Activated CD4-positive, alpha-beta T cell treated with anti-CD3 and anti-CD28 coated beads for 36 hours (primary cell): ENCODE measurements at regions not wholly inside any gene's neighbourhood (a gene's known extent, or its start where the extent isn't known, plus 50 kb on each side); places are given as distances from the start of the nearest gene placed in this dataset.

ENCODE experiments used
- ATAC-seq: fragments of 200-7000 bp; cut with Tn5 transposase; one replicate; pipeline ENCODE4 v1.10.0; 2021; ENCODE audit warnings: mild to moderate bottlenecking, moderate library complexity
- CTCF ChIA-PET: fragments of 350-600 bp; sonication (Branson Sonifier 250); formaldehyde crosslinking; loops from one replicate; lab custom pipeline; 2021; ENCODE audit warnings: antibody characterized with exemption; lab: Charles Lee
- POLR2A ChIA-PET: fragments of 350-600 bp; sonication (Branson Sonifier 250); formaldehyde crosslinking; loops from one replicate; lab custom pipeline; 2021; ENCODE audit warnings: antibody characterized with exemption, inconsistent platforms; lab: Charles Lee
- DNase-seq: peaks from one replicate; pipeline ENCODE4 v3.0.0-alpha.2; 2020
- H3K27ac Mint-ChIP-seq: one replicate; pipeline ENCODE4 v1.8.0; 2021; ENCODE audit warnings: mixed read lengths
- H3K27me3 Mint-ChIP-seq: one replicate; pipeline ENCODE4 v1.8.0; 2021; ENCODE audit warnings: mixed read lengths
- H3K36me3 Mint-ChIP-seq: one replicate; pipeline ENCODE4 v1.8.0; 2021; ENCODE audit warnings: low read depth, mixed read lengths
- H3K4me1 Mint-ChIP-seq: one replicate; pipeline ENCODE4 v1.8.0; 2021; ENCODE audit warnings: mixed read lengths
- H3K4me3 Mint-ChIP-seq: one replicate; pipeline ENCODE4 v1.8.0; 2021; ENCODE audit warnings: mild to moderate bottlenecking, moderate library complexity, mixed read lengths
- H3K9me3 Mint-ChIP-seq: one replicate; pipeline ENCODE4 v1.8.0; 2021; ENCODE audit warnings: low read depth, mixed read lengths
- intact Hi-C, 2 experiments: fragments of 100-400 bp; cut with DNase I in 1 of 2; cut with micrococcal nuclease in 1 of 2; formaldehyde crosslinking; loops; one replicate each; pipeline versions ENCODE4 v1.14.2 to v1.15.1; 2022 to 2024; cut with DNase I, micrococcal nuclease

DNA sequence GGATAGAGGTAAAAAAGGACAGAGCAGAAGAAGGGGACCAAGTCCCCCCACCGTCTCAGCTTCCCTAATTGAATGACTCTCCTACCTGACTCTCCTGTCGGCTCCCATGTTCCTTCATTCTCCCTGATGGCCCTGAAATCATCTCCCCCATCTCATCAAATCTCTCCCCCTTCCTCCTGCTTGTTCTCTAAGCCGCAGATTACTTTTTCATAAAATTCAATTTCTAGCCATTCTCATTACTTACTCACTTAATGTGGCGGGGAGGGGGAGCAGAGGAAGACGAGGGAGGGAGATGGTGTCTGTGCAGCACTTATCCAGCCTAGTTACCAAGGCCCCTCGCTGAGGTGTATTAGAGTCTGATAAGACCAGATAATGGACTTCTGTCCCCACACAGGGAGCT, 161.5 kb downstream of the CCT6B start:
- Mint-ChIP-seq H3K27ac (no peak overlapping the region), H3K27me3 (peaks cover 6% of the 10 kb centered on the region), H3K9me3 (no peaks in the 10 kb centered on the region), H3K36me3 (no peaks in the 10 kb centered on the region), H3K4me3 (no peak overlapping the region), H3K4me1 (no peaks in the 10 kb centered on the region)
- no peak for DNase-seq
- ATAC-seq, result no peak
- intact Hi-C loops, result no loop called here
- ChIA-PET CTCF (no interaction called here), POLR2A (no interaction called here)

DNA sequence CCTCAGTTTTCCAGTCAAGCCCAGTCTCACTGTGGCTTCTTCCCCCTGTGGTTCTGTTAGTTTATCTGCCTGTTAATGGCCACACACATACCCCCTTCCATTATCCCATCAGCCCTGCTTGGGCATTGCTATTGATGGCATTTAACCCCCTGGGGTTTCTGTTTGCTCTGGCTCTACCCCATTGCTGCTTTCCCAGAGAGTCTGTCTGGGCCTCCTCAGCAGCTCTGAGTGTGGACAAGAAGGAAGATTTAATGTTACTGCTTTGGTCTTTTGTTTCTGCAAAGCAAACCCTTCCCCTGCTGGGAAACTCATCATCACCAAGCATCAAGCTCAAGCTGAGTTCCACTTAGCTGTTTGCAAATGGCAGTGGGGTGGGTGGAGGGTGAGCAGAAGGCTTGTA, 162.7 kb downstream of the CCT6B start:
- Mint-ChIP-seq H3K27ac (no peak overlapping the region), H3K9me3 (no peaks in the 10 kb centered on the region), H3K4me1 (no peaks in the 10 kb centered on the region), H3K4me3 (no peak overlapping the region), H3K36me3 (no peaks in the 10 kb centered on the region), H3K27me3 (peaks cover 6% of the 10 kb centered on the region)
- POLR2A ChIA-PET, result no interaction called here
- ATAC-seq (no peak), DNase-seq (no peak)
- intact Hi-C loops, result no loop called here
- CTCF ChIA-PET, result no interaction called here

DNA sequence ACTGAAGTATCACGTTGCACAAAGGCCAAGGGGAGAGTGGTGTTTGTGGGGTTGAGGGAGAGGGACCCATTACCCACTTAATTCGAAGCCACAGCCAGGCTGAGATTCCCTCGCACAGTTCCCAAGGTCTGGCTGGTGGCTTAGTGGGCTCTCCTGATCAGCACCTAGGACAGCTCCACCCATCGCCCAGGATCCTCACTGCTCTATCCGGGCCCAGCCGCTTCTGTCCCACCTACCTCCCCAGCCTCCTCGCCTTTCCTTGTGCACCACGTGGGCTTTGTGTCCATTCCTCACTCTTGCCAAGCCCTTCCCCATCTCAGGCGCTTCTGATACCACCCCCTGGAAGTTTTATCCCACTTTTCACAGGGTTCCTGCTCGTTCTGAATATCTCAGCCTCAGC, 163.5 kb downstream of the CCT6B start:
- Mint-ChIP-seq H3K9me3 (no peaks in the 10 kb centered on the region), H3K27me3 (peaks cover 12% of the 10 kb centered on the region), H3K4me3 (no peak overlapping the region), H3K4me1 (no peaks in the 10 kb centered on the region), H3K36me3 (no peaks in the 10 kb centered on the region), H3K27ac (no peak overlapping the region)
- no peak for ATAC-seq
- intact Hi-C loops, result no loop called here
- POLR2A ChIA-PET, result no interaction called here
- CTCF ChIA-PET, result no interaction called here
- DNase-seq, result peak; percentile 57

DNA sequence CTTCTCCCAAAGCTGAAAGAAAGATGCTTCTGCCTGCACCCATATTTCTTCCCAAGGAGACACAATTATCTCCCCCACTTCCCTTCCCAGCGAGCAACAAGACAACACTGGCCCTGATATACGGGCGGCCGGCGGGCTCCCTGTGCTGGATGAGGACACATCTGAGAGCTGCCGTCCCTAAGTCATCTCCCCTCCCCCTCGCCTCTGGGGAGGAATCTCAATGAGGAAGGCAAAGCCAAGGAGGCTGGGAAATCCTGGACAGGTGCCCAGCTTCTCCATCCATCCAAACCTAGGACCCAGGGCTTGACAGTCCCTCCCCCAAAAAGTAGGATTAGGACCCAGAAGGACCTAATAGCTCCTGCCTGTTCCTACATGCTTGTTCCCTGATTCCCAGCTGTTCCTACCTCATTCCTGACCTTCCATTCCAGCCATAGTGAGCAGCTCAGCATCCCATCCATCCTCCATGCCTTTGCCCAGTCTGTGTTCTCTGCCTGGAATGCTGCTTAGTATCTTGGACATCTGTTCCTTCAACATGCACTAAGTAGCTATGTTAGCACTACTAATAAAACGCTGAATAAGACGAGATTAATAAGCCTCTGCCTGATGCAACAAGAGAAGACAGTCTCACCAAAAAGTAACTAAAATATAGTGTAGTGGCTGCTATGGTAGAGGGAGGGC, 167.9 kb downstream of the CCT6B start:
- ChIA-PET CTCF (interaction anchor here (1.2 kb wide), 1 partner anchor 36 kb away, joined by 3 read pairs; no protein-coding TSS in a partner anchor), POLR2A (no interaction called here)
- intact Hi-C loops, result no loop called here
- H3K36me3 Mint-ChIP-seq, result no peaks in the 10 kb centered on the region
- H3K4me3 Mint-ChIP-seq, result no peak overlapping the region
- no peaks in the 10 kb centered on the region for H3K9me3 Mint-ChIP-seq
- no peak for DNase-seq
- H3K27ac Mint-ChIP-seq, result no peak overlapping the region
- H3K4me1 Mint-ChIP-seq, result no peaks in the 10 kb centered on the region
- ATAC-seq, result no peak
- H3K27me3 Mint-ChIP-seq, result peaks cover 6% of the 10 kb centered on the region

DNA sequence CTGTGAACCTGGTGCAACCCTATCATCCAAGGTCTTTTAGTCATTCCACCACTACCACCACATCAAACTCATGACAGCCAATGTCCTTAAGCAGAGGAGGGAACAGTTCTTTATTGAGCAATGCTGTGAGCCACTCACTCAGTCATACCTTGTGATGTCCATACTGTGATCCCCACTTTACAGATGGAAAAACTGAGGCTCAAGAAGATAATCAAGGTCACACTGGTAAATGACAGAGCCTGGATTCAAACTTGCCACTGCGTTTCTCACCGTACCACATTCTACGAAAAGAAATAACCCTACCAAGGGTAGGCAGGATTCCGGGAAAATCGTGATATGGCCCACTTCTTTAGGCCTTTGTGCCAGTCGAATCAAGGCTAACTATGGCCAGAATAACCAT, 172.6 kb downstream of the CCT6B start:
- peaks cover 6% of the 10 kb centered on the region for H3K27me3 Mint-ChIP-seq
- no peaks in the 10 kb centered on the region for H3K4me1 Mint-ChIP-seq
- no peaks in the 10 kb centered on the region for H3K36me3 Mint-ChIP-seq
- ChIA-PET CTCF (no interaction called here), POLR2A (no interaction called here)
- intact Hi-C loops, result no loop called here
- DNase-seq (no peak), ATAC-seq (no peak)
- H3K9me3 Mint-ChIP-seq, result no peaks in the 10 kb centered on the region
- no peak overlapping the region for H3K27ac Mint-ChIP-seq
- H3K4me3 Mint-ChIP-seq, result no peak overlapping the region

DNA sequence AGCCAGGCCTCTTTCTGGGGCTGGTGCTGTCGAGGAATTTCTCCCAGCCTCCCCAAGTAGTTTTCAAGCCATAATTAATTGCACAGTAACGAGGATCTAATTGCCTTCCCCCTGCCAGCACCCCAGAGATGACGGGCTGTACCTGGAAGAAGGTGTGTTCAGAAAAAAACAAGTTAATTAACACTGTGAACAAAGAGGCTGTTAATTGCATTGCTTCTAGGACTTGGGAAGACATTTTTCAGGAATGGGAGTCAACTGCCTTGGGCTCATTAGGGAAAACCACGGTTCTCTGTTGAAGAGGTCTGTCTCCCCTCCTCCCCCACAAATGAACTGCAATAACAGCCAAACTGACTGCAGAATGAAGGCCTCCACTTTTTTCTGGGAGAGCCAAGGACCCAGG, 176.7 kb downstream of the CCT6B start:
- no peak overlapping the region for H3K27ac Mint-ChIP-seq
- ATAC-seq (no peak), DNase-seq (no peak)
- no peaks in the 10 kb centered on the region for H3K27me3 Mint-ChIP-seq
- ChIA-PET POLR2A (no interaction called here), CTCF (no interaction called here)
- no peaks in the 10 kb centered on the region for H3K9me3 Mint-ChIP-seq
- H3K4me3 Mint-ChIP-seq, result no peak overlapping the region
- intact Hi-C loops, result no loop called here
- no peaks in the 10 kb centered on the region for H3K4me1 Mint-ChIP-seq
- no peaks in the 10 kb centered on the region for H3K36me3 Mint-ChIP-seq

DNA sequence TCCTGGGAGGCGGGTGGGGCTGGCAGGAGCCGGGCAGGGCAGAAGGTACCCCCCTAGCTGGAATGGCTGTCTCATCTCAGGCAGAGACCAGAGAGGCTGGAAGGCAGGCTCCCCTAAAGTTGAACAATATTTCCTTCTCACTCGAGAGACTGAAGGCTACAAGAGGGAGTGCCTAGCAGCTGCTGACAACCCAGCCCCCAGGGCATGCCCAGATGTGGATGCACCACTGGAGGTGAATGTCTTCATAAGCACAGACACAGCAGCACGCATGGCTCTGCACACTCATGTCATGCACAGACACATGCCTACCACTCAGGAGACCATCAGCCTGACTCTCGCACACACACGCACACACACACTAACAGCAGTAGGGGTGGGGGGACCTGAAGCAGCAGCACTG, 179.0 kb downstream of the CCT6B start:
- Mint-ChIP-seq H3K27ac (no peak overlapping the region), H3K4me1 (no peaks in the 10 kb centered on the region), H3K9me3 (no peaks in the 10 kb centered on the region), H3K27me3 (no peaks in the 10 kb centered on the region), H3K4me3 (no peak overlapping the region), H3K36me3 (no peaks in the 10 kb centered on the region)
- ChIA-PET CTCF (no interaction called here), POLR2A (no interaction called here)
- ATAC-seq, result no peak
- intact Hi-C loops, result no loop called here
- DNase-seq, result no peak

DNA sequence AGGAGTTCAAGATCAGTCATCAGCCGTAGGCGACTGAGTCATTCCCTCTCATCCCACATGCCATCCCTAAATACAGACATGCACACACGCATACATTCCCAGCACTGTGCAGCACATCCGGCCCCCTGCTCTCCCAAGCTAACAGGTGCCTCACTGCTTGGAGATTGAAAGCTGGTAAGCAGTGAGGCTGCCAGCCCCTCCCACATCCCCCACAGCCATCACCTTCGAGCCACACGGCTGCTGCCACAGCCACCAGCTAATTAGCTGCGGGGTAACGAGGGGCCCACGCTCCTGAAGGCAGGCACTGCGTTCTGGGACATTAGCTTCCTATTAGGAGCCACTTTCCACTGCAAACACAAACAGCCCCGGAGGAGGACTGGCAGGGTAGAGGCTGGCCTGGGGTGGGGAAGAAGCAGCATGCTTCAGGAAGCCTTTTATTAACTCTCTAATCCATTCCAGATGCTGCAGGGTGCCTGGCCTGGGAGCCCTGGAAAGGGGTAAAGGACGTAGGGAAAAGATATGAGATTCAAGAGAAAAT, 179.6 kb downstream of the CCT6B start:
- ATAC-seq (no peak), DNase-seq (no peak)
- Mint-ChIP-seq H3K4me1 (no peaks in the 10 kb centered on the region), H3K4me3 (no peak overlapping the region), H3K9me3 (no peaks in the 10 kb centered on the region), H3K36me3 (no peaks in the 10 kb centered on the region), H3K27me3 (no peaks in the 10 kb centered on the region), H3K27ac (no peak overlapping the region)
- intact Hi-C loops, result no loop called here
- POLR2A ChIA-PET, result no interaction called here
- CTCF ChIA-PET, result no interaction called here

DNA sequence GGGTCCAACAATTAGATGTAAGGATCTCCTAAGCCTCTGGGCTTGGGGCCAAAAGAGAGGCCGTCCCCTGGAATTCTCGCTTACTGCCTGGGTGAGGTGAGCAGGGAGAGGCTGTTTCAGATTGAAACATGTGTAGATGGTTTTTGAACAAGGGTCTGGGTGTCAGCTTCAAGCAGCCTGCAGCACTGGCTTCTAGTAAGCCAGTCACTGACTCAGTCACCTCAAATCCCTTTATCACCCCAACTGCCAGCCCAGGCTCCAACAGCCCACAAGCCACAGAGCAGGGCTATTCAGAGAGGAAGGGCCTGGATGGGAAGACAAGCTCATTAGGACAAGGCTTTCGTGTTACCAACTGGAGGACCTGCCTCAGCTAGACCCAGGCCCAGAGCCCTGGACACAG, 180.2 kb downstream of the CCT6B start:
- DNase-seq (no peak), ATAC-seq (no peak)
- Mint-ChIP-seq H3K27me3 (peaks cover 1% of the 10 kb centered on the region), H3K36me3 (no peaks in the 10 kb centered on the region), H3K4me3 (no peak overlapping the region), H3K27ac (no peak overlapping the region), H3K9me3 (no peaks in the 10 kb centered on the region), H3K4me1 (no peaks in the 10 kb centered on the region)
- intact Hi-C loops, result no loop called here
- ChIA-PET POLR2A (no interaction called here), CTCF (no interaction called here)

DNA sequence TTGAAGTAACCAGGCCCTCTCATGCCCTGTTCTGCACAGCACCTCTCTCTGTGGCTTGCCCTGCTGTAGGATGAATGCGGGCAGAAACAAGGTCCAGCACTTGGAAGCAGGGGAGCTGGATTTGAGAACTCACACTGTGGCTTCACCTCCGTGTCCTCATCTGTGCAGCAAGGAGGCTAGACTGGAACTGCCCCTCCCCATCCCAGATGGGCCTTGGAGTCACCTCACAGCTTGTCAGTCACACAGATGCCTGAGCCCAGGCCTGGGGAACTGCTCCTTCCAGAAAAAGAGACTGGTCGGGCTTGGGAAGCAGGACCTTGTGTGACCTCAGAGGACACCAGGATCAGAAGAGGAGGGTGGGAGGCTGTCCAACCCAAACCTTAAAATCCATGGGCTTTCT, 180.8 kb downstream of the CCT6B start:
- ATAC-seq (no peak), DNase-seq (no peak)
- POLR2A ChIA-PET, result no interaction called here
- Mint-ChIP-seq H3K4me3 (no peak overlapping the region), H3K27ac (no peak overlapping the region), H3K27me3 (peaks cover 3% of the 10 kb centered on the region), H3K9me3 (no peaks in the 10 kb centered on the region), H3K36me3 (no peaks in the 10 kb centered on the region), H3K4me1 (no peaks in the 10 kb centered on the region)
- CTCF ChIA-PET, result no interaction called here
- intact Hi-C loops, result no loop called here

DNA sequence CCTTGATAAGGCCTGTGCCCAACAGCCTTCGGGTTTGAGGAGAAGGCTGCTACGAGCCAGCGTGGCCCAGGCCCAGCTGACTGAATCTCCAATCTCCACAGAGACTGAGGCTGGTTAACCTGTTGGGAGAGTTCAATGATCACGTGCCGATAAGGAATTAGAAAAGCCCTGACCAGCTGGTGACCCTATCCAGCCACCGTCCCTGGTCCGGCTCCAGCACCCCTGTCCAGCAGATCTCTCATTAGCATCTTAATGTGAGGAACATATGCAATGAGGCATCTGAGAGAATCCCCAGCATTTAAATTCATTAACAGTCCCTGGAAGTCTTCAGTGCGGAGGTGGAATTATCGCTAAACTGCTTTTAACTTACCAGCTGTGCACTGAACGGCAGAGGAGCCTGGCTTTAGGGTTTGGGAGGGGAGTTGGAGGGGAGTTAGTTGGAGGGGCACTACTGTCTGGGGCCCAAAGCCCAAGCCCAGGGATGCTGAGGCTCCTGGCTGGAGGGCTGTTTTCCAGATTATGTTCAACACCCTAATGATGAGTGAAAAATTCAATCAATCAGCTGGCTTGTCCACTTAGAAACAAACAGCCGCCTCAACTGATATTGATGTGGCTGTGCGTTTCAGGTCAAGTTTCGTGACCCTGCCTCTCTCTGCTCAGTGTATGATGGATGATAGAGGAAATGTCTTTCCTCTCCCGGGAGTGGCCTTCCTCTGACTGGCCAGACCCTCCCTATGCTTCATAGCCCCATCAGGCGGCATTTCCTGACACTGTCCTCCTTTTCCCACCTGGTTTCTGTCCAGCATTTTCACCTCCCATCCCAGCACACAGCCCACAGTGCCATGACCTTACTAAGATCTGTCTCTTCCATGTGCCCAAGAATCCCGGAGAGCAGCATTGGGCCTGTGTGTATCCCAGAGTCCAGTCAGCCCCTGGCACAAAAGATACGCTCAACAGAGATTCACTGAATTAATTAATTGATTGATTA, 184.5 kb downstream of the CCT6B start:
- ATAC-seq (no peak), DNase-seq (no peak)
- Mint-ChIP-seq H3K36me3 (no peaks in the 10 kb centered on the region), H3K4me1 (no peaks in the 10 kb centered on the region), H3K27me3 (peaks cover 20% of the 10 kb centered on the region), H3K4me3 (no peak overlapping the region), H3K27ac (no peak overlapping the region), H3K9me3 (no peaks in the 10 kb centered on the region)
- intact Hi-C loops, result no loop called here
- ChIA-PET POLR2A (no interaction called here), CTCF (no interaction called here)

DNA sequence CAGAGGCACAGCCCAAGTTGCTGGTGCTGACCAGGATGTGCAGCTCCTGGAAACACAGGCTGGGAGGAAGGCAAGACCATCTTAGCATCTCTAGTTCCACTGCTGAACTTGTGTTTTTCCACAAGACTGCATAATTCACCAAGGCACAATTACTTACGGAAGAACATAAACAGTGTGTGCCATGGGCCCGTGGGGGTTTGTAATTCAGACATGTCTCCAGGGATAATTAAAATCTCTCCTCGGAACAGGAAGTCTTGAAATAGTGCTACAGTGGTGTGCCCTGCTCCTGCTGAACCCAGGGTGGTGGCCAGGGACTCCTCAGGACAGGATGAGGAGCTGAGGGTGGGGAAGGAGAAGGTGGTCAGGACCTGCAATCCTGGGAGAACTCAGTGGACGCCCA, 188.2 kb downstream of the CCT6B start:
- no peak for ATAC-seq
- POLR2A ChIA-PET, result no interaction called here
- no peak overlapping the region for H3K27ac Mint-ChIP-seq
- CTCF ChIA-PET, result interaction anchor here (0.6 kb wide), 1 partner anchor 353 kb away, joined by 3 read pairs; no protein-coding TSS in a partner anchor
- no peak overlapping the region for H3K4me3 Mint-ChIP-seq
- peaks cover 25% of the 10 kb centered on the region for H3K27me3 Mint-ChIP-seq
- no peak for DNase-seq
- intact Hi-C loops, result no loop called here
- no peaks in the 10 kb centered on the region for H3K36me3 Mint-ChIP-seq
- H3K4me1 Mint-ChIP-seq, result no peaks in the 10 kb centered on the region
- H3K9me3 Mint-ChIP-seq, result no peaks in the 10 kb centered on the region
